ENCODE measurements at regions not wholly inside any gene's neighbourhood (a gene's known extent, or its start where the extent isn't known, plus 50 kb on each side); places are given as distances from the start of the nearest gene placed in this dataset.
"Not testable (repeated sequence)": the region's sequence is repeated elsewhere in the genome, so short reads cannot be mapped to it uniquely, and the experiment has no call there.

GRCh38 chr3:75388486-75389124, 275.5 kb upstream of the FRG2C start:
- H3K27ac ChIP-seq (ENCODE audit: insufficient read depth, low read length, poor library complexity, severe bottlenecking); H3K27me3 Mint-ChIP-seq; H3K4me3 ChIP-seq (ENCODE audit: low read depth, low read length); DNase-seq; H3K4me3 Mint-ChIP-seq; H3K9me3 Mint-ChIP-seq; H3K27ac Mint-ChIP-seq; H3K9me3 ChIP-seq (ENCODE audit: control insufficient read depth in 2 of 2, low read length in 2 of 2); H3K36me3 ChIP-seq (ENCODE audit: control insufficient read depth, insufficient read depth, low read length); H3K4me1 ChIP-seq (ENCODE audit: control insufficient read depth, insufficient read depth, low read length, poor library complexity, severe bottlenecking); H3K4me1 Mint-ChIP-seq; H3K27me3 ChIP-seq (ENCODE audit: control insufficient read depth, insufficient read depth, low read length); H3K36me3 Mint-ChIP-seq; ATAC-seq (ENCODE audit: low read depth in 2 of 2): not testable (repeated sequence)

GRCh38 chr3:75393288-75393694, 270.8 kb upstream of the FRG2C start:
- H3K27ac ChIP-seq (ENCODE audit: insufficient read depth, low read length, poor library complexity, severe bottlenecking); ATAC-seq (ENCODE audit: low read depth in 2 of 2); DNase-seq; H3K4me3 ChIP-seq (ENCODE audit: low read depth, low read length); H3K4me1 ChIP-seq (ENCODE audit: control insufficient read depth, insufficient read depth, low read length, poor library complexity, severe bottlenecking); H3K27me3 Mint-ChIP-seq; H3K27ac Mint-ChIP-seq; H3K9me3 ChIP-seq (ENCODE audit: control insufficient read depth in 2 of 2, low read length in 2 of 2); H3K4me3 Mint-ChIP-seq; H3K36me3 ChIP-seq (ENCODE audit: control insufficient read depth, insufficient read depth, low read length); H3K36me3 Mint-ChIP-seq; H3K27me3 ChIP-seq (ENCODE audit: control insufficient read depth, insufficient read depth, low read length); H3K9me3 Mint-ChIP-seq; H3K4me1 Mint-ChIP-seq: not testable (repeated sequence)

GRCh38 chr3:75394102-75394501, 270.0 kb upstream of the FRG2C start:
- not testable (repeated sequence) for H3K27me3 ChIP-seq (ENCODE audit: control insufficient read depth, insufficient read depth, low read length); H3K9me3 Mint-ChIP-seq; ATAC-seq (ENCODE audit: low read depth in 2 of 2); H3K4me1 ChIP-seq (ENCODE audit: control insufficient read depth, insufficient read depth, low read length, poor library complexity, severe bottlenecking); DNase-seq; H3K27ac ChIP-seq (ENCODE audit: insufficient read depth, low read length, poor library complexity, severe bottlenecking); H3K27ac Mint-ChIP-seq; H3K36me3 ChIP-seq (ENCODE audit: control insufficient read depth, insufficient read depth, low read length); H3K9me3 ChIP-seq (ENCODE audit: control insufficient read depth in 2 of 2, low read length in 2 of 2); H3K27me3 Mint-ChIP-seq; H3K4me3 ChIP-seq (ENCODE audit: low read depth, low read length); H3K4me3 Mint-ChIP-seq; H3K36me3 Mint-ChIP-seq; H3K4me1 Mint-ChIP-seq

GRCh38 chr3:75394562-75395360, 269.4 kb upstream of the FRG2C start:
- not testable (repeated sequence) for H3K4me3 Mint-ChIP-seq; H3K27ac ChIP-seq (ENCODE audit: insufficient read depth, low read length, poor library complexity, severe bottlenecking); H3K36me3 Mint-ChIP-seq

GRCh38 chr3:75395580-75396315, 268.4 kb upstream of the FRG2C start:
- H3K36me3 Mint-ChIP-seq = no peaks in the 10 kb centered on the region

More at GRCh38 chr3:75394562-75395360, 269.4 kb upstream of the FRG2C start:
- H3K4me1 Mint-ChIP-seq; H3K9me3 Mint-ChIP-seq; H3K36me3 ChIP-seq (ENCODE audit: control insufficient read depth, insufficient read depth, low read length); H3K9me3 ChIP-seq (ENCODE audit: control insufficient read depth in 2 of 2, low read length in 2 of 2); H3K4me1 ChIP-seq (ENCODE audit: control insufficient read depth, insufficient read depth, low read length, poor library complexity, severe bottlenecking); H3K4me3 ChIP-seq (ENCODE audit: low read depth, low read length); H3K27me3 ChIP-seq (ENCODE audit: control insufficient read depth, insufficient read depth, low read length); H3K27me3 Mint-ChIP-seq; ATAC-seq (ENCODE audit: low read depth in 2 of 2); H3K27ac Mint-ChIP-seq; DNase-seq: not testable (repeated sequence)

GRCh38 chr3:75396316-75396802, 267.8 kb upstream of the FRG2C start:
- no peak overlapping the region for H3K4me3 Mint-ChIP-seq
- no peak for ATAC-seq (ENCODE audit: low read depth in 2 of 2)
- peaks cover 0 to 3% (median 1%) of the 10 kb centered on the region in 7 donors for H3K9me3 Mint-ChIP-seq

More at GRCh38 chr3:75395580-75396315, 268.4 kb upstream of the FRG2C start:
- Histone ChIP-seq H3K27ac (ENCODE audit: insufficient read depth, low read length, poor library complexity, severe bottlenecking) (no peak overlapping the region), H3K9me3 (ENCODE audit: control insufficient read depth in 2 of 2, low read length in 2 of 2) (no peaks in the 10 kb centered on the region), H3K27me3 (ENCODE audit: control insufficient read depth, insufficient read depth, low read length) (no peaks in the 10 kb centered on the region), H3K4me3 (ENCODE audit: low read depth, low read length) (no peak overlapping the region), H3K4me1 (ENCODE audit: control insufficient read depth, insufficient read depth, low read length, poor library complexity, severe bottlenecking) (no peaks in the 10 kb centered on the region), H3K36me3 (ENCODE audit: control insufficient read depth, insufficient read depth, low read length) (no peaks in the 10 kb centered on the region)
- no peak overlapping the region for H3K27ac Mint-ChIP-seq
- H3K27me3 Mint-ChIP-seq = no peaks in the 10 kb centered on the region
- no peak for ATAC-seq (ENCODE audit: low read depth in 2 of 2)
- no peak overlapping the region for H3K4me3 Mint-ChIP-seq
- peaks cover 0 to 3% (median 1%) of the 10 kb centered on the region in 7 donors for H3K9me3 Mint-ChIP-seq
- H3K4me1 Mint-ChIP-seq = no peaks in the 10 kb centered on the region
- no peak for DNase-seq

GRCh38 chr3:75397486-75397885, 266.6 kb upstream of the FRG2C start:
- H3K36me3 Mint-ChIP-seq; H3K4me1 Mint-ChIP-seq; H3K36me3 ChIP-seq (ENCODE audit: control insufficient read depth, insufficient read depth, low read length); H3K27ac Mint-ChIP-seq; ATAC-seq (ENCODE audit: low read depth in 2 of 2); H3K4me3 Mint-ChIP-seq; H3K9me3 ChIP-seq (ENCODE audit: control insufficient read depth in 2 of 2, low read length in 2 of 2); H3K9me3 Mint-ChIP-seq; H3K4me3 ChIP-seq (ENCODE audit: low read depth, low read length); H3K27me3 ChIP-seq (ENCODE audit: control insufficient read depth, insufficient read depth, low read length); H3K4me1 ChIP-seq (ENCODE audit: control insufficient read depth, insufficient read depth, low read length, poor library complexity, severe bottlenecking); H3K27me3 Mint-ChIP-seq; H3K27ac ChIP-seq (ENCODE audit: insufficient read depth, low read length, poor library complexity, severe bottlenecking); DNase-seq: not testable (repeated sequence)

More at GRCh38 chr3:75396316-75396802, 267.8 kb upstream of the FRG2C start:
- no peak overlapping the region for H3K27ac ChIP-seq (ENCODE audit: insufficient read depth, low read length, poor library complexity, severe bottlenecking)
- no peaks in the 10 kb centered on the region for H3K27me3 Mint-ChIP-seq
- no peaks in the 10 kb centered on the region for H3K4me1 Mint-ChIP-seq
- H3K27ac Mint-ChIP-seq = no peak overlapping the region
- no peaks in the 10 kb centered on the region for H3K36me3 ChIP-seq (ENCODE audit: control insufficient read depth, insufficient read depth, low read length)
- H3K9me3 ChIP-seq (ENCODE audit: control insufficient read depth in 2 of 2, low read length in 2 of 2) = no peaks in the 10 kb centered on the region
- no peaks in the 10 kb centered on the region for H3K27me3 ChIP-seq (ENCODE audit: control insufficient read depth, insufficient read depth, low read length)
- no peak for DNase-seq
- no peak overlapping the region for H3K4me3 ChIP-seq (ENCODE audit: low read depth, low read length)
- no peaks in the 10 kb centered on the region for H3K36me3 Mint-ChIP-seq
- no peaks in the 10 kb centered on the region for H3K4me1 ChIP-seq (ENCODE audit: control insufficient read depth, insufficient read depth, low read length, poor library complexity, severe bottlenecking)
